Uterus (tissue), 2 donors: ENCODE measurements at regions not wholly inside any gene's neighbourhood (a gene's known extent, or its start where the extent isn't known, plus 50 kb on each side); places are given as distances from the start of the nearest gene placed in this dataset.

Experiments
- POLR2A ChIP-seq, 2 donors: fragments of 450-650 bp; IDR thresholded peaks; one replicate each; pipeline ENCODE4 v1.6.1; 2016; ENCODE audit warnings: antibody characterized with exemption in 2 of 2, mild to moderate bottlenecking in 1 of 2, moderate library complexity in 1 of 2
- TF ChIP-seq, protein P1 (sequence below), 4 experiments: fragments of 200-600 bp in 2 of 4; fragments of 450-650 bp in 2 of 4; sonication (generic) in 2 of 4; IDR thresholded peaks; one replicate each; pipeline ENCODE4 v1.5.1; 2016 to 2019; ENCODE audit warnings: antibody characterized with exemption in 4 of 4, mild to moderate bottlenecking in 2 of 4, moderate library complexity in 1 of 4

DNA sequence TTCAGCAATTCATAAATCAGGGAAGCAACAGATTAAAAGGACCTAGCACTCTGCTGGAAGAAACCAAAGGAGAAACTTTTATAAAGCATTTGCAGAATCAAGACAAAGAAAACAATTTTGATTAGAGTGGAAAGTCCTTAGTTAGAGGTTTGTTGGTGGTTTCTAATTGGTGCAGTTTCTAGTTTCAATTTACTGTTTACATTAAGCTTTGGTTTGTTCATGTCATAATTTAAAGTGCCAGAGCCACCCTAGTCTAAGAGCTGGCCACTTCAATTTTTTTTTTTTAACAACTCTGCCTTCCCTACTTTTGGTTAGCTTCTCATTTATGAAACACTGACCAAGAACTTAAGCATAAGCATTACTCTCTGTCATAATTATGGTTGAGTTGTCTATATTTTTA is 1428.2 kb upstream of the GBE1 start:
- TF ChIP-seq, protein P1, sequence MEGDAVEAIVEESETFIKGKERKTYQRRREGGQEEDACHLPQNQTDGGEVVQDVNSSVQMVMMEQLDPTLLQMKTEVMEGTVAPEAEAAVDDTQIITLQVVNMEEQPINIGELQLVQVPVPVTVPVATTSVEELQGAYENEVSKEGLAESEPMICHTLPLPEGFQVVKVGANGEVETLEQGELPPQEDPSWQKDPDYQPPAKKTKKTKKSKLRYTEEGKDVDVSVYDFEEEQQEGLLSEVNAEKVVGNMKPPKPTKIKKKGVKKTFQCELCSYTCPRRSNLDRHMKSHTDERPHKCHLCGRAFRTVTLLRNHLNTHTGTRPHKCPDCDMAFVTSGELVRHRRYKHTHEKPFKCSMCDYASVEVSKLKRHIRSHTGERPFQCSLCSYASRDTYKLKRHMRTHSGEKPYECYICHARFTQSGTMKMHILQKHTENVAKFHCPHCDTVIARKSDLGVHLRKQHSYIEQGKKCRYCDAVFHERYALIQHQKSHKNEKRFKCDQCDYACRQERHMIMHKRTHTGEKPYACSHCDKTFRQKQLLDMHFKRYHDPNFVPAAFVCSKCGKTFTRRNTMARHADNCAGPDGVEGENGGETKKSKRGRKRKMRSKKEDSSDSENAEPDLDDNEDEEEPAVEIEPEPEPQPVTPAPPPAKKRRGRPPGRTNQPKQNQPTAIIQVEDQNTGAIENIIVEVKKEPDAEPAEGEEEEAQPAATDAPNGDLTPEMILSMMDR (IDR thresholded peaks at IDR 0.05) = no peak
- no peak for TF ChIP-seq POLR2A (IDR thresholded peaks at IDR 0.05)
